Adrenal gland (tissue), 5 donors: ENCODE measurements at regions not wholly inside any gene's neighbourhood (a gene's known extent, or its start where the extent isn't known, plus 50 kb on each side); places are given as distances from the start of the nearest gene placed in this dataset.

ENCODE experiments used
- CTCF ChIP-seq, 6 experiments: fragments of 450-650 bp in 4 of 6; fragments of 200-600 bp in 2 of 6; sonication (generic) in 1 of 6; IDR thresholded peaks; 1 replicate in 5 of 6; 2 replicates in 1 of 6; pipeline versions ENCODE4 v1.5.1 to v1.8.0; 2016 to 2021; ENCODE audit warnings: antibody characterized with exemption in 6 of 6, mild to moderate bottlenecking in 2 of 6, moderate library complexity in 1 of 6
- POLR2A ChIP-seq, 2 donors: fragments of 450-650 bp; IDR thresholded peaks; one replicate each; pipeline ENCODE4 v1.6.1; 2017; ENCODE audit warnings: antibody characterized with exemption in 2 of 2, mild to moderate bottlenecking in 2 of 2, moderate library complexity in 1 of 2
- donor health status: DM: no; HTN: no; CAD: no.

GRCh38 chr6:163951326-163951725, 536.8 kb downstream of the QKI start:
- TF ChIP-seq POLR2A (IDR thresholded peaks at IDR 0.05) (no peak), CTCF (IDR thresholded peaks at IDR 0.05) (no peak)
